ENCODE measurements at regions not wholly inside any gene's neighbourhood (a gene's known extent, or its start where the extent isn't known, plus 50 kb on each side); places are given as distances from the start of the nearest gene placed in this dataset.

GRCh38 chr3:86257955-86258641 is 732.9 kb downstream of the VGLL3 start:
- DNase-seq = no peak

DNA sequence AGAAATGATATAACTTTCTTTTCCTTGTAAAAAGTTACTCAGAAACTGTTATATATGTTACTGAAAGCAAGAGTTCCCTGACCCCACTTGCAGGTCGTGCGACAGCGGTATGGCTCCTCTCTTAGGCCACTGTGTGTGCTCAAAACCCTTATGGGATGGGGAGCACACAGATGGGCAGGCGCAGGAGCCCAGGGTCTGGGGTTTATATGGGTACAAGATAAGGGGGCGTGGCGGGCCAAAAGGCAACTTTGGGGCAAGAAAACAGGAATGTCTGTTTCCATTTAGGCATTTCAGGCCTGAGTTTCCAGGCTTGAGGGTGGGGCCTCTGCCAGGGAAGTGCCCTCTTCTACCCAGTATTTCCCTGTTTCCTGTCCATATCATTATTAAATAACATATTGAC is 736.5 kb downstream of the VGLL3 start:
- DNase-seq = no peak

DNA sequence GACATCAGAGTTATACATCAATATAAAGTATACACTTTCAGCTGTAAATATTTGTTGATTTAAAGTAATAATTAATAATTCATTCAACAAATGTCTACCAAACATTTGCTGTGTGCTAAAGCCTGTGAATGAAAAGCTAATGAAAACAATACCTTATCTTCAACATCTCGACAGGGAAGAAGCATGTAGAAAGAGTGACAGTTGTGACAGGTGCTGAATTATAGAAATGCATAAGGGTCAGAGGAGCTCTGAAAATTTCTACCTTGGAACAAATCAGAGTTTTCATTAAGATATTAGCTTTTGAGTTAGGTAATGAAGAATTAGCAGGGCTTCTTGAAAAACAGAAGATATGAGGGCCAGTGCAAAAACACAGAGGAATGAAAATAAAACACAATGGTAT is 739.2 kb downstream of the VGLL3 start:
- DNase-seq = no peak

GRCh38 chr3:86249833-86250232 is 741.1 kb downstream of the VGLL3 start:
- no peak for DNase-seq

DNA sequence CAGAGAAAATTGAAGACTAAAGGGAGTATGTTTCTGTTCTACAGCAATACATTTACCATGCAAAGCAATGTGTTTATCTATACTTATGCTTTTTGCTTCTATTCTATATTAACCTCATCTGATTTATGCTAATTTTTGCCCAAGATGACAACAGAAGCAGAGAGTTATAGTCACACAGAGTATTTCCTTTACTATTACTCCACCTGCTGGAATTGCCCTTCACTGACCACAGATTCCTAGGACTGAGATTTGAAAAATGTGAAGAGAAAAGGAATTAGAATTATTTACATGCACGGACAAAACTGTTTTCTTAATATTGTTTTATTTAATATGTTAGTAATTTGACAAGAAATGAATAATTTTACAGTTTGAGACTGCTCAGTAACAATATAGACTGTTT is 745.6 kb downstream of the VGLL3 start:
- no peak for DNase-seq

DNA sequence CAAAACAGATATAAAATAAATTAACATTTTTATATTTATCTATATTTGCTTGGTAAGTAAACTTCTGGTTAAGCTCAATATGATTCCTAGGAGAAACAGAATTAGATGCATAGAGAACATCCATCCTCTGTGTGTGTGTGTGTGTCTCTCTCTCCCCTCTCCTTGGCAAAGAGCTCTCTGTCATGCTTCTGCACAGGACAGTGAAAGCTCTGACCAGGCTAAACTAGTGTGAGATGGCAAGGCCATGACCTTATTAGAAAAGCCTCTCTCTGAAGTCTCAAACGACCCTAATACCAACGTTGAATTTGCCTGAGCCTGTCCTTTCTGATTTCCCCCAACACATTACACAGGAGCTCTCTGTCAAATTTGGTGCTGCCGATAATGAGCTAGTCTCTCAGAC is 746.0 kb downstream of the VGLL3 start:
- DNase-seq = no peak

GRCh38 chr3:86239946-86240345 is 751.0 kb downstream of the VGLL3 start:
- DNase-seq = no peak

DNA sequence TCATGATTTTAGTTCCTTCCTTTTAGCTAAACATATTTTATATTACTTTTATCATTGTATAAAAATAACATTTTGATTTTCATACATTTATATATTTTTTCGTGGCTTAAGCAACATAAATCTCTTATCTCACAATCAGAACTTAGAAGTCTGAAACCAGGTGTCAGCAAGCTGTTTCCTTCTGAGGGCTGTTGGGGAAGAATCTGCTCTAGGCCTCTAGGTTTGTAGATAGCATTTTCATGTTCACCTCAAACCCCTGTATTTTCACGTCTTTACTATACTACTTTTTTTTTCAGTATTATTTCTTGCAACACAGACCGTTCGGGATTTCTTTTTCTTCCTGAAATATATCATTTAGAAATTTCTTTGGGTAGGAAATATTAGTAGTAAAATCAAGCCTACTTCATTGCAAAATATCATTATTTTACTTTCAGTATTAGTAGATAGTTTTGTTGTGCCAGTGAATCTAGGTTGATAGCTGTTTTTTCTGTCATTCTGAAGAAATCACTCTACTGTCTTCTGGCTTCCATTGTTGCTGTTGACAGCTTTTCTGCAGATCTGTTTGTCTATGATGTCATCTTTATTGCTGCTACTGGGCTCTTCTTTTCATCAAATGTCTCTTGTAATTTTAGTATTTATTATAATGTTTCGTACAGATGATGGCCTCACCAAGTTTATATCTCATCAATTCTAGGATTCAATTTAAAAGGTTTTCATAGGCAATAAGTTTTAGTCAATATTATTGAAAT is 756.3 kb downstream of the VGLL3 start:
- no peak for DNase-seq

DNA sequence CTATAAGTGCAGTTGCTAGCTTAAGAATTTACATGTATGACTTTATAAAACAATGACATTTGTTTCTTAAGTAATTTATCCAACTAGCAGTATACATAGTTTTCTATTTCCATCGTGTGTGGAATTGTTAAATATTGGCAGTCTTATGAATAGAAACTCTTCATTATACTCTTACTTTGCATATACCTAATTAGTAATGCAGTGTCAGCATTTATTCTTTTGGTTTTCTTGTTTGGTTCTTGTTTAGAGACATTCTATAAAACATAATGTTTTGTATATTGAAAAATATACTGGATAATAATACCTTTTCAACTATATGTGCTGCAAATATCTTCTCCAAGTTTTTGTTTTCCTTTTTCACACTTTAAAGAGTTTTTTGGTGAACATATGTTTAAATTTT is 760.2 kb downstream of the VGLL3 start:
- no peak for DNase-seq

DNA sequence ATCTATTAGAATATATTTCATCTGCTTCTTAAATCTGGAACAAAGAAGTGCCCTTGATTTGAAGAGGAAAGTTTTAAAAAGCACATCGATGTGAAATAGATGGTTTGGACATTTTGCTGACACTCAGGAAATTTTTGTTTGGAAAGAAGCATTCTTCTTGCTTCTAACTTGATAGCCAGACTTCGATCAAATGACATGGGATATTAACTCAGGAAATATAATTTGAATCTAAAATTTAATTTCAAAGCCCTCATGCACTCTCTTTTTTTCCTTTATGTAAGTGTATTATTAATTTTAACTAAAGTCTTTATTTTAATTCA is 761.2 kb downstream of the VGLL3 start:
- DNase-seq = no peak

DNA sequence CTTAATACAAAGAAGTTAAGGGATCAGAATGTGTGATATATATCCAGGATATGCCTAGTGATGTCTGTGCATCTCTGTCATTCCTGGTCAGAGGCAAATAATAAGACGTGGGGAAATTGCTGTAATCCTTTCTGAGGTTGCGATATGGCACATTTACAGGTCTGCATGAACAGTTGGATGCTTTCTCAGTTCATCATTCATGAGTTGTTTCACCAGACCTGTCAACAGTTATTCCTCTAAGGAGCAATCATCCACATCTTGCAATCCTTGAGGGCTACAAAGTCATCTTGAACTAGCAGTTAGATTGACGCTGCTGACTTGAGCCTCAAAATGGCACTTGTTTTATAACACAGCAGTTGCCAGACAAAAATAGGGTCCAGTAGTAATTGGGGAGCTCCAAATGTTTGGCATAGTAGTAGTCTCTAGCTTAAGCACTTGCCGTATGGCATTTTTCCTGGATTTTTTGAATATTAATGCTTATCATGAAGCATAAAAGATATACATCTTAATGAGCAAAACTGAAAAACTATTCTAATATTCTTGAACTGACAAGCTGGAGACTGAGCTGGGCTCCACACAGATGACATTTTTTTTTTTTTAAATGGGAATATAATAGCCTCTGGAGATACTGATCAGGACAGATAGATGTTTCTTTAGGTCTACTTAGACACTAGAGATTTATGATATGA is 761.7 kb downstream of the VGLL3 start:
- DNase-seq = no peak

DNA sequence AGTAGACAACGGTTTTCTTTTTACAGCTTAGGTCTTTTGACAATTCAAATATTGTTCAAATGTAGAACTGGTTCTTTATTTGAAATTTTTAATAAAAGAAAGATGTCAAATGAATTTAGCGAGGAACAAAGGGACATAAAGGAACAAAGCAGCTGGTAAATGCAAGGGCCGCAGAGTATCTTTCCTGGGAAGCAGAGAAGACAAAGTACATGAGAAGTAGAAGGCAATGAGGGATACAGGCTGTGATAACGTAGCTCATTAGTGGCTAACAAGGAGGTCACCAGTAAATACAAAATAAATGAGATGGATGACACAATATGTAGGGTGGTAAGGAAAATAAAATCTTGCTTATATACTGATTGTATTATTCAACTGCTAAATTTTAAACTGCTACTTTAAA is 762.8 kb downstream of the VGLL3 start:
- no peak for DNase-seq

GRCh38 chr3:86225461-86225860 is 765.5 kb downstream of the VGLL3 start:
- no peak for DNase-seq

GRCh38 chr3:86221601-86222000 is 769.3 kb downstream of the VGLL3 start:
- no peak for DNase-seq

DNA sequence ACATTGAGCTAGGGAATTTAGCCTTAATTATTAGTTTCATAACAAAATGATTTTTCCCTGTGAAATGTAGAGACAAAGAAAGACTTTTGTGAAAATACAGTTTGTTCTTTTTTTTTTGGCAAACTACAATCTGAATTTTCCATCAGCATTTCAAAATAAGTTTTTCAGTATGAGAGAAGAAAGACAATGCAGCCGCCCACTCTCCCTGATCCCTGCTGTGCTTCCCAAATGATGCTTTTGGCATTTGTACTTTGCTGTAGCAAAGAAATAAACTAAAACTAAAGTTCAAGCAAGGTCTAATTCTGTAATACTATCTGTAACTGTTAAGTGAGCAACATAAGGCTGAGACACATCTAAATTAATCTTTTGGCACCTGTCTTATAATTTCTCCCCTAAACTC is 782.2 kb downstream of the VGLL3 start:
- DNase-seq = no peak

DNA sequence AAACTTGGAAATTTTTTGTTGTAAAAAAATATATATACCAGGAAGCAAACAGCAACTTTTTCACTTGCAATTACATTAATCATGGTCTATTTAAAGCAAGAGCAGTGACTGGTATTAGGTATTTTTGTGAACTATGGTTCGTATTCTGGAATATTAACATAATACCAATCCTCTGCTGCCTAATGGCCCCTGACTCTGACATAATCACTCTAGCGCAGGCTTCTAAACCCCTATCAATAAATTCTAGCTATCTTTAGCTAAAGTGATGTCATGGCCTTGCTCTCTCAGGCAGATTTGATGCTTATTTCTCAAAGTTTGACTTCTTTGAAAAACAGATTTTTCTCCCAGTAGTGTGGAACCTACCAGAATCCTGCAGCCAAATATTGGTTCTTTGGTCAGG is 808.3 kb downstream of the VGLL3 start:
- DNase-seq = no peak

GRCh38 chr3:86180696-86181095 is 810.3 kb downstream of the VGLL3 start:
- DNase-seq = no peak

DNA sequence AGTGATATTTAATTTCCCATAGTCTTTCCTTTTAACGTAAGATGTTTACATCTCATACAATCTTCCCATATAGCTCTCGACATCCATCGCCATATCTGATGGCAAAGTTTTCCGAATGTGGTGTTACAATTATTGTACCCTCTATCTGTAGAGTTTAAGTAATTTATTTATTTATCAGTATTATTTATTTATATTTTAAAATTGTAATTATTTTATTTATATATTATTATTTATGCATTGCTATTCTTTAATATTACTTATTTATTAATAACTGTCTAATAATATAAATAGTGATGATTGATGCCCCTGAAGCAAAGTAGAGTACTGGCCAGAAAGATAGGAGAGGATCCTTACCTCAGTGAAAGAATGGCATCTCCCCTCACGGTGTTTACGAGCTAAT is 812.9 kb downstream of the VGLL3 start:
- no peak for DNase-seq

- DNase-seq = no peak
These were observed 814.5 kb downstream of the VGLL3 start for GRCh38 chr3:86176445-86176784.

DNA sequence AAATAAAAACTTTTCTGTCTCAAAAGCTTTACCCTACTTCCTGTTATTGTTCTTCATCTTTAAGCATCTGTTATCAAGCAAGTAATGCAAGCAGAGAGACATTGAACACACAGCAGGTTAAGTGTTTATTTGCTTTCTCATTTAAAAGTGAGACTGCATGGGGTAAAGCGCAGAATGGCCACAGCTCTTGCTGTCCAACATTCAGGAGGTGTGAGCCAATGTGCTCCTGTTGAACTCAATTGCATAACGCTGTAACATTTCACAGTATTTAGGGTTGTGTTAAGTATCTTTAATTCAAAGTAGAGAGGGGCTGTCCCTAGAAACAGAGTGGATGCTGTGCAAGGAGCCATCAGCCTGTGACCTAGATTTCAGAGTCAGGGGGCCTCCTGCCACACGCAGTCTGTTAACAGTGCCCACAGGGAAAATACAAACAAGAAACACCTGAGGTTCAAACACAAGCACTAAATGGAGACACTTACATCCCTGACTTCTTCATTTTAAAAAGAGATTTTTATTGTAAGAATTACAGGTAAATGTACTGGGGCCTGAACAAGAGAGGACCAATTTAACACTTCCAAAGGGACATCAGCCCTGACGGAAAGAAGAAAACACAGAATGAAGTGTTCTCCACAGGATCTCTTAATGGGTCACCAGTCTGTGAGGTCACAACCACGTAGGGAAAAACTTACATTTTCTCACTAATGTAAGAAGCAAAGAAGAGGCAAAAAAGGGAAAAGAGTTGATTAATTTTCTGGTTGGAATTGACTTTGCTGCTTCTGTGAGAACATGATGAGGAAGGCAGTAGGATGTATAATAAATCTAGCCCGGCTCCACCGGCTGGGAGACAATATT is 815.1 kb downstream of the VGLL3 start:
- peak; percentile 85 for DNase-seq

GRCh38 chr3:86175051-86175536 is 815.9 kb downstream of the VGLL3 start:
- DNase-seq = no peak

GRCh38 chr3:86173401-86173800 is 817.5 kb downstream of the VGLL3 start:
- no peak for DNase-seq

GRCh38 chr3:86168512-86168911 is 822.4 kb downstream of the VGLL3 start:
- DNase-seq = no peak

All from NCI-H748 treated with DMSO at 0.1 percent for 48 hours (cell line).